NCI-H1048 (cell line): ENCODE measurements at regions not wholly inside any gene's neighbourhood (a gene's known extent, or its start where the extent isn't known, plus 50 kb on each side); places are given as distances from the start of the nearest gene placed in this dataset.
"Not testable (repeated sequence)": the region's sequence is repeated elsewhere in the genome, so short reads cannot be mapped to it uniquely, and the experiment has no call there.

Experiments used
- DNase-seq: peaks from one replicate; lab custom pipeline; 2025; lab: John Stamatoyannopoulos, UW

DNA sequence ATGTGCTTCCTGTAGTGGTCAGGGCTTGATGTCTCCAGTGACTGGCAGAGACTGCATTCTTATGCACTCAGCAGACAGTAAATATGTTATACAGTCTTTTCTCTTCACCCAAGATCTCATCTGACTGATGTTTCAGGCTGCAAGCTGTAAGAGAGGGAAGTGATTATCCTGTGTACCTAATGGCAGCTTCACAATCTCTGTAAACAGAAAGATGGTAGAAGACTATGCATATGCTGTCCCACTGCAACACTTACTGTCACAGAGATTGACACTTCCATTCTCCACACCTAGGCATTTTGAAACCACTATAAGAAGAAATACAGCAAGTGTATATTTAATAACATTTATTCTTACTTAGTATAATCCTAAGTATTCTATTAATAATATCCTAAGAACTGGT is 97.6 kb upstream of the ANXA1 start:
- no peak for DNase-seq

DNA sequence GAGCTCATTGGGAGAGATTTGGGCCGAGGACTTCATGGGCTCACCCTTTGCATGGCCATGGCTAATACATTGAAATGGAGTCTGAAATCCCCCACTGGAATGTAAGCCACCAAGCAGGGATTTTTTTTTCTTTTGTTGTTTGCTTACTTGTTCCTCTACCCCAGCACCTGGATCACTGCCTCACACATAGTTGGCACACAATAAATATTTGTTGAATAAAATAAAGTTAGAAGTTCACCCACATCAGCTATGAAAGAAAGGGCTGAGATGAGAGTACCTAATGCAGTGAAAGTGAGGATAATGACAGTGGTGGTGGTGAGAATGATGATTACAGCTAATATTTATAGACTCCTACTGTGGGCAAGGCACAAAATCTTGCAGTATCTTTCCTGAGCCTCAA is 98.1 kb upstream of the ANXA1 start:
- DNase-seq = no peak

DNA sequence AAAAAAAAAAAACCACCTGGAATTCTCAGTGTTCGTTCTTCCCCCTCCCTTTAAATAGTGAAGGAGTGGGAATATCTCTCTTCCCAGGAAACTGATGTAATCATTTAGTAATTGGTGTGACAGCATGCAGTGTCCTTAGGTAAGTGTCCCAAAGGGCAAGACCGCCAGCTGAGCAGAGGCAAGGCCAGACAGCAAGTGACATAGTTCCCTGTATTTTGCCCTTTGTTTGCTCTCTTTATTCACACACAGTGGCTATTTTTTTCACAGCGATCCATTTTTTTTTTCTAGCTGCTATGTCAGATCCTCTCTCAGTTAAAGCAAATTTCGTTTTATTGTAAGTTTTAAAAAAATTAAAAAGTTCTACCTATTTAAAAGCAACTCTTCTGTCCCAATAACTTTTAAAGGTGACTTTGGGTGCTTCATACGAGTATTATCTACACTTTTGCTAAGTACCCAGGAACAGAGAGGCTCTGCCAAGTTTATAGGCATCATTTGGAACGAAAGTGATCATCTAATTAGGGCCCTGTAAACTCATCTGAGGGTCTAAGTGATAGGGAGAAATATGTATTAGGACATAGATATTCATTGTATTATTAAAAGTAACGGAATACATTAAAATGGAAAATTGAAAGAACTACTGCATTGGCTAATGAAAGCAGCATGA is 98.2 kb upstream of the ALDH1A1 start:
- no peak for DNase-seq

DNA sequence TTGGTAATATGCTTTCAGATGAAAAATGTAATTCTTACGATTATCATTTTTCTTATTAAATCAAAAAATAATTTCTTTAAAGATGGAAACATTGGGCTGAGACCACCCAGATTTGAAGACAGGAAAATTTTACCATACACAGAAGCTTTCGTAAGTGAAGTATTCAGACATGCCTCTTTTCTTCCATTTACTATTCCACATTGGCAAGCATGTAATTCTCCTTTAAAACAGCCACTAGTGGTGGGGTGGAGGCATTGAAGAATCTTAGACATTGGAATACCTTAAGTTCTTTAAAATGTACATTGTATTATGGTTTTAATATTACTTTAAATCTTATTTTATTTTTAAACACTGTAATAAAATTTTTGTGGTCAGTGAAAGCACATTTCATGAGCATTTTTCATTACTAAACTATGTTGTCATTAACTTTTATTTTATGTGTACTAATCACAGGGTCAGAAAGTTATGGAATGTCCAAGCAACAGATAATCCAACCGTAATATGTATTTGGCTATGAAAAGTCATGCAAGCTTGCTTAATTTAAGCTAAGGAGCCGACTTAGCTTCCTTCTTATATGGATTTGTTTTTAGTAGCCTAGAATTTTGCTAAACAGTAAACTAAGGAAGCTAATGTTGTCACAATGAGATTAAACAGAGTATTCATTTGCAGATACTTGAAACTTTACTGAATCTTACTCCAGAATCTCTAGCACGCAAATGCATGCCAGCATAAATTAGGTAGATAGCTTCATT is 97.4 kb upstream of the ALDH1A1 start:
- DNase-seq = no peak

DNA sequence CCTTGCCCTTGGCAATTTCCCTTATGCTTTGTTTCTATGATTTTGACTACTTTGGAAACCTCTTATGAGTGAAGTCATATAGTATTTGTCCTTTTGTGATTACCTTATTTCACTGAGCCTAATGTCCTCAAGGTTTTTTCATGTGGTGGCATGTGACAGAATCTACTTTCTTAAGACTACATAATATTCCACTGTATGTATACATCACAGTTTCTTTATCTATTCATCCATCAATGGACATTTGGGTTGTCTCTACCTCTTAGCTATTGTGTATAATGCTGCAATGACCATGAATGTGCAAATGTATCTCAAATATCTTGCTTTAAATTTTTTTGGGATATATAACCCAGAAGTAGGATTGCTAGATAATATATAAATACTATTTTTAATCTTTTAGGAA is 96.4 kb upstream of the ALDH1A1 start:
- no peak for DNase-seq

DNA sequence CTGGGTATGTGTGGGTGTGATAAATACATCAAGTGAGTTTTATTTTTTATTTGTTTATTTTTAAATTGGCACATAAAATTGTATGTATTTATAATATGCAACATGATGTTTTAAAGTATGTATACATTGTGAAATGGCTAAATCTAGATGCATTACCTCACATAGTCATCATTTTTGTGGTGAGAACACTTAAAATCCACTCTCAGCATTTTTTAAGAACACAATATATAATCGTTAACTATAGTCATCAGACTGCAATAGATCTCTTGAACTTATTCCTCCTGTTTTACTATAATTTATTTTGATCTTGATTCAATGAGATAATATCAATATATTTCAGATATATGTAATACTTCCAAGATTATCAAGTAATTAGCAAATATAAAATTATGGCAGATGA is 93.9 kb upstream of the ALDH1A1 start:
- DNase-seq = no peak

DNA sequence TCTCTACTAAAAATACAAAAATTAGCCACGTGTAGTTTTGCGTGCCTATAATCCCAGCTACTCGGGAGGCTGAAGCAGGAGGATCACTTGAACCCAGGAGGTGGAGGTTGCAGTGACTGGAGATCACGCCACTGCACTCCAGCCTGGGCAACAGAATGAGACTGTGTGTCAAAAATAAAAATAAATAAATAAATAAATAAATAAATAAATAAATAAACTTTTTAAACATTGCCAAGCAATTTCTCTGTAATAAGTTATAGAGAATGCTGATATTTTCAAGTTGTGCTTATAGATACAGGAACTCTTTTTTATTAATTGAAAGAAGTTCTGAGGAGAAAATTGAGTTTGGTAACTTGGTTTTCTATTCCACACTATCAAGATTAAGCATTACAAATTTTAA is 91.9 kb upstream of the ALDH1A1 start:
- not testable (repeated sequence) for DNase-seq

DNA sequence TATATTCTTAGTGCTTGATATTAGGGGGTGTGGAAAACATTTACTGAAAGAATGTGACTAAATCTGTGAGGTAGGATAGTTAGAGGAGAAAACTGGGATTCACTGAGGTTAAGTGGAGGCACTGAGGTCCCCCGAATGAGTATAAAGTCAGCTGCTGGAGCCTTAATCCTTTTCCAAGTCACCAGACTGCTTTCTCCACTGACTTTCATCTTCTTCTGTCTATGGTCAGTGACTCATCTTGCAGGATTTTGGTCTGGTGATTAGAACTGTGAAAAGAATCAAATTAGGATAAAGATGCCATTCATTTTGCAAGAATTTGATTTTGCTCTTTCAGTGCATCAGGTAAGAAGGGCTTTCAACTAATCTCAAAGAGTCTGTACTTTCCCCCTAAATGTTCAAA is 89.3 kb upstream of the ALDH1A1 start:
- DNase-seq = no peak

DNA sequence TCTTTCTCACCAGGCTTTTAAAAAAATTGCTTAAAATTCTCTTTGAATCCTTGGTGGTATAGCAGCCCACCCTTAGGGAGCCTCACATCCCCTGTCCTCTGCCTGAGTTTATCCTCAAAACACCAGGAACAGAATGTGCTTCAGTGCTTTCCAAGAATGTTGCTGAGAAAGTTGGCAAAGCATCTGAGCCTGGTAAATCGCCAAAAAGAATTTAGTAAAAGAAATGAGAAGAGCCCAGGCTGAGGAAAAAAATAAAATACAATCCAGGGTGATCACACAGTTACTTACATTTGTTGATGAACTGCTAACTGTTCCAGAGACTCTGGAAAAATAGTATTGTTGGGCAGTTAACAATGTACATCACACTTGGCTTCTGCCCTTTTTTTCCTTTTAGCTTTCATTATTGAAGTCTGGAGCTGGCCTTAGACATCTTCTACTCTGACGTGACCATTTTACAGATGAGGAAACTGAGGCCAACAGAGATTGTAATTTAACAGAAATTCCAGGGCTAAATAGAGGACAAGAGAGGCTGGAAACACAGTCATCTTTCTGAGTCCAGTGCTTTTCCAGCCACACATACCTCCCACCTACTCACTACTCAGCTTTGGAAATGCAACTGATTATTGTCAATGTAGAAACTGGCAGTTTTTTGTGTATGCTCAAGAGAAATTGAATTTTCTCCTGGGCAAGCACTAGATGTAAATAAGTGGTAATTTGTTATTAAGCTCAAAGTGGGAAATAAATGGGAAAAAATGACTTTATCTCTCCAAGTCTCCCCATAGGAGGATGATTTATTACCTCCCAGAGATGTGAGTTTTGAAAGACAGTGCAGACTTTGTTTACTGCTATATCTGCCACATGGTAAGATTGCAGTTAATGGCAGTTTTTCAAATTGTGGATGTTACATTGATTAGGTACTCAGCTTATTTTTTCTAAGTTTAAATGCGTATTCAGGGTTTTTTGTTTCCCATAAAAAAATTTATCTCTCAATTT is 86.7 kb upstream of the ALDH1A1 start:
- DNase-seq = no peak

DNA sequence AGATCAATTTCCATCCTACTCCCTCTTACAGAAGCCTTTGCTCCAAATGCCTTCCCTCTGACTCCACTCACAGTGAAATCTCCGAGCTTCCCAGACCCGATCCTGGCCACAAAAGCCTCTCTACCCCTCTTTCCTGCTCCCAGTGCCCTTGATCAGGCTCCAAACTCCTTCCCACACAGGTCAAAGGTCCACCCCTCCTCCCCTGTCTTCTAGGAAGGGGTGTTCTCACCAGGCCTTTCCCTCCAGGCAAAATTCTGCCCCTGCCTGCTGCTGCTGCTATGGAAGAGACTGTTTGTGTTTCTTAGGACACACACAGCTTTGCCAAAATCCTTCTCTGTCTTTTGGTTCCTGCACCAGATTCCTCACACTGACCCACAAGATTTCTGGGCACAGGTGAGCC is 85.8 kb upstream of the ALDH1A1 start:
- DNase-seq = no peak

DNA sequence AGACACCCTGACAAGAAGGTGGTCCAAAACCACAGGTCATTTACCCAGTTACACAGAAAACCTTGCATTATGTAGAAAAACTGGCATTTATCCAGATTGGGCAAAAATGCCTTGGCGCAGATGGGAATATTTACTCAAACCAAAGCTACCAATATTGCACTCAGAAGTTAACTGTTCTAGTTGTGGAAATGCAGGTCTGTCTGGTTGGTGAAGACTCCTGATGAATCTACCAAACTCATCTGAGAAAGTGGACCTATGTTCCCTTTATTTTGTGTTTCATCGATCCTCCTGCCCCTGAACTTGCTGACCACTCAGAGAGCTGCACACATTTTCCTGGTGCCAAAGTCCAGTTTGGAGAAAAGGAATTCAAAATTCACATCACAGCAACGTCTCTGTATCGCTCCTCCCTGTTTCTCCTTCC is 85.2 kb upstream of the ALDH1A1 start:
- DNase-seq = no peak

DNA sequence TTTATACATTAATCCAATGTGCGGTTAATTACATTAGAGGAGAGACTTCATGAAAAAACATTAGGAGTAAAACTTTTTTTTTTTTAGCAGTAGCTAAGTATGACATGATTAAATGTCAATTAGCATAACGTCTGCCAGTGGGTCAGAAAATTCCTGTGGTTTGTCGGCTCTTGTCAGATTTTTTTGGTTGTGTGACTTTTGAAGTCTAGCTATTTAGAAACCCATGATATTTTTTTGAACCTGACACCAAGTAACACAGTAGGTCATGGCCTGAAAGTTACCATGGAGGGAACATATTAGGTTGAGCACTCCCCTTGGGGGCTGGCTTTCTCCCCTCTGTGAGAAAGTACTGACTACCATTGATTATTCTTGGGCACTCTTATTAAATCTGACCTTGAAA is 84.8 kb upstream of the ALDH1A1 start:
- DNase-seq = no peak

DNA sequence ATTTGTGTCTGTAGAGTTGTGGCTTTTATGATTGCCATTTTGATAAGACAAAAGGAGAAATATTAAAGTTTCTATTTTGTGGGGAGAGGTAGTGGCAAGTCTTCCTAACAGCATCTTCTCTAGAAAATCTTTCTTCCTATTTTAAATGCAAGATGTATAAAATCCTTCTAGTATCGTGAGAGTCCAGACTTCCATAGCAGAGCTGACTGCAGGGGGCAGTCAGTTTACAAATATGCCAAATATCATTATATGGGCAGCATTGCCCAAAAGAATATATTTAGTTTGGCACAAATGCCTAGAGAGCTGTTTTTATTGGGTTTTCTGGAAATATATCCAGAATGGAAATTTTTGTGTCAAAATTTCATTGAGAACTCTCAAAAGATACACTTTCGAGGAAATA is 82.1 kb upstream of the ALDH1A1 start:
- DNase-seq = no peak

DNA sequence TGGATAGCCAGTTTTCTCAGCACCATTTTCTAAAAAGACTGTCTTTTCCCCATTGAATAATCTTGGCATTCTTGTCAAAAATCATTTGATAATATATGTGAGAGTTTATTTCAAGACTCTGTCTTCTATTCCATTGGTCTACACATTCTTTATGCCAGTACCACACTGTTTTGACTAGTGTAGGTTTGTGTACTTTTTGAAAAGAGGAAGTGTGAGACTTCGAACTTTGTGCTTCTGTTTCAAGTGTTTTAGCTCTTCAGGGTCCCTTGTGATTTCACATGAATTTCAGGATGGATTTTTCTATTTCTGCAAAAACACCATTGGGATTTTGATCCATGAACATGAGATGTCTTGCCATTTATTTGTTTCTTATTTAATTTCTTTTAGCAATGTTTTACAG is 78.5 kb upstream of the ALDH1A1 start:
- no peak for DNase-seq

DNA sequence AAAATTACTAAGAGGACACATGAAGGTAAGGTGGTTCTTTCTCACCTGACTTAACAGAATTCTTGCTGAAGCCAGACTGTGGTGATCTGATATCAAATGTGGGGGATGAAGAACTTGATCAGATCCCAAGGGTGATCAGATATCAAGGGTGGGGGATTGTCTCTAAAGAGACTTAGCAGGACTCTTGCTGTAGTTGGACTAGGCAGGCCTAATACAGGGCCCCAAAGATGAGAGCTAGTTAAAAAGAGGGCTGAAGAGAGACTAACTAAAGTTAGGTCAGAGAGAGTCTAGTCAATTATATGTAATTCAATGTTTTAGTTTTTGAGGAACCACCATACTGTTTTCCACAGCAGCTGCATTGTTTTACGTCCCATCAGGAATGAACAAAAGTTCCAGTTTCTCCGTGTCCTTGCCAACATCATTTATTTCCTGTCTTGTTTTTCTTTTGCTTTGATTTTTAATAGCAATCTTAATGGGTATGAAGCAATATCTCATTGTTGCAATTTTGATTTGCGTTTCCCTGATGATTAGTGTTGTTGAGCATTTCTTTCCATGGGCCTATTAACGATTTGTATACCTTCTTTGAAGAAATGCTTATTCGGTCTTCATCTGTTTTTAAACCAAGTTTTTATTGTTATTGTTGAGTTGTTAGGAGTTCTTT is 77.6 kb upstream of the ALDH1A1 start:
- no peak for DNase-seq

DNA sequence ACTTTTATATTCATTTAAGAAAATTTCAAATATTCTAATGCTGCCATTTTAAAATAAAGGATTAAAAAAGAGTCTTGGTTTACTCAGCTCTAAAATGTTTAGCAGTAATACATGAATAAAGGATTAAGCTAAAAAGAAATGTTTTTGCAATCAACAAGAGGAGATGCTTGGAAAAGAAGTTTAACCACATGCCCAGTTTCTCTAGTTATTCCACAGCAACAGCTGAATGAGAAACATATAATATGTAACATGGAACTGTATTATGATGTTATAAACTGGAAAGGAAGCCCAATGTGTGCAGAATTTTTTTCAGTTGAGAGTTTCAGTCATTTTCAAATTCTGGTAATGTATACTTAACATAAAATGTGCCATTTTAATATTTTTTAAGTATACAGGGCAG is 76.5 kb upstream of the ALDH1A1 start:
- no peak for DNase-seq

DNA sequence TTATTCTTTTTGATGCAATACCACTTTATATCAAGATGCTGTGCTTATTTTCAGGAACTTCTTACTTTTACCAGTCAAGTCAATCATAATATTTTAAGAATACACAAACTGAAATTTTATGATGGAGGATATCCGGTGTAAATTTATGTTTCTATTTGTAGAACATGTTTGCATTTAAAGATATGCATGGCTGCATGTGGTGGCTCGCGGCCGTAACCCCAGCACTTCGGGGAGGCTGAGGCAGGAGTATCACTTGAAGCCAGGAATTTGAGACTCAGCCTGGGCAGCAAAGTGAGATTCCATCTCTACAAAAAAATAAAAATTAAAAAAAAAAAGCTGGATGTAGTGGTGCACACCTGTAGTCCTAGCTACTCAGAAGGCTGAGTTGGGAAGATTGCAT is 73.5 kb upstream of the ALDH1A1 start:
- no peak for DNase-seq

DNA sequence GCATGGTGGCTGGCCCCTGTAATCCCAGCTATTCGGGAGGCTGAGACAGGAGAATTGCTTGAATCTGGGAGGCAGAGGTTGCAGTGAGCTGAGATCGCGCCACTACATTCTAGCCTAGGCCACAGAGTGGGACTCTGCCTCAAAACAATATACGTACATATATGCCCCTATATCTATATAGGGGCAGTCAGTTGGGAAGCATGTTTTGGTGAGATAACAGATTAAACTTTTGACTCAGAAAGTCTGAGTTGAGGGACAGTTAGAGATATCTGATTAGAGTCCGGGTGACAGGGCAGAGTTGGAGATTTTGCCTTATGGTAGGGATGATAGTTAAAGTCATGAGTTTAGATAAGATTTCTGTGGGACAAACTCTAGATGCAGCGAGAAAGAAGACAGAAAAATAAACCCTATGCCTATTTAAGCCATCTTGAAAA is 71.8 kb upstream of the ALDH1A1 start:
- no peak for DNase-seq

DNA sequence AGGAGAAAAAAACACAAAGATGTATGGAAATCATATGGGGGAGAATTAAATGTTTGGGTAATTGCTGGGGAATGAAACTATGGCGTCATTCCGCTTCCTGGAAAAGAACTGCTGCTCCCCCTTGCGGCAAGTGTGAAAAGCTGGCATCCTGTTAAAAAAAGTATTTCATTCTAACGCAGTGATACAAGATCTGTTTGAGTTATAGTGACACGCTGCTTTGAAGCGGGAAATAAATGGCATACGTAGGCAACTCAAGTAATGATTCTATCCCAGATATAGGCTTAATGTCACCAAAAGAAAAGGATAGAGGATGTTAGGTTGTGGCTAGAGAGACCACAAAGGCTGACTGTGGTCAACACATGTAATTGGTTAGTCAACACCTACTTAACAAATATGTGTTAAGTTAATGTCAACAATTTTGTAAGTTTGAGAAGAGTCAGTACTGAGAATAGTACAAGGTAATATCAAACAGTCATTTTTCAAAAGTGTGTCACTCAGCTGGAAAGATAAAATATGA is 70.2 kb upstream of the ALDH1A1 start:
- DNase-seq = peak; percentile 49

DNA sequence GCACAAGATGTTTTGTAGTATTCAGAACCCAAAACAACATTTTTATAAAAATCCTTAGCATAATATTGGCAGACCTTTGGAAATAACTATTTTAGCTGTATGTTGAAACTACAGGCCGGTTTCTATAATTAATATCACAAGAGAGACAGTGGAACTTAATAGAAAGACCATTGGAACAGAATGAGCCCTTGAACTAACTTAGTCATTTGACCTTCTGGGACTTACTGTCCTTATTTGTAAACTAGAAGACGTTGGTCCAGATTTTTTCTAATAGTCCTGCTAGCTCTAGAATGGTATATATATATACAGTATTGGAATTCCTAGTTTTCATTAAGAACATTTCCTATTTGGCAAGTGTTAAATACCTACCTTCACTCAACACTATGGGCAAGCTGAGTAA is 69.5 kb upstream of the ALDH1A1 start:
- no peak for DNase-seq

DNA sequence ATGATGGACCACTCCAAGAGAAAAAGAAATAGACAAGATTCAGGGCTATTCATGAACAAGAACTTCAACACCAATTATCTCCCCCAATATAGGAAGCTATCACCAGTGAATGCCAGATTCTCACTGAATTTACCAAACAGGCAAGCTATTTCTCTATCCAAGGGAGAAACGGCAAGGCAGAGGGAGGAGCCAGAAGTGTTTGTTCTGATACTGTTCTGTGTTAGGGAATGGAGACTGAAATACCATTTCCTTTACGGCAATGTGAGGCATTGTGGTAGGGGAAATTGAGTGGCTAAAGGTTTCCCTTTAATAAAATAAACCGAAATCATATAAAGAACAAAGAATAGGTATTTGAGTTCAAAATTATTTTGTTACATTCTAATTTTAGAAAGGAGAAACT is 68.0 kb upstream of the ALDH1A1 start:
- DNase-seq = no peak

DNA sequence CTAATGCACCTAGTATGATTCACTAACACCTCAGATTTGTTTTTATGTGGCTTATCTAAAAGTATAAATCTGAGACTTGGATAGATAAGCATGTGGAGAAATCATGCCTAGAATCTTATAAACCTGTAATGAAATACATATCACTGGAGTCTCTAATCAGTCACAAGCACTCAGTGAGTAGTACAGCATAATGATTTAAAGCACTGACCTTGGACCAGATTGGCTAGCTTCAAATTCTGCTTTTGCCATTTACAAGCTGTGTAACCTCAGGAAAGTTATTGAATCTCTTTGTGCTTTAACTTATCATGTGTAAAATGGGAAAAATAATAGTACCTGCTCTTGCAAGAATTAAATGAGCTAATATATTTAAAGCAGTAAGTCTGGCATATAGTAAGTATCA is 61.2 kb upstream of the ALDH1A1 start:
- no peak for DNase-seq
